ENCODE measurements at regions not wholly inside any gene's neighbourhood (a gene's known extent, or its start where the extent isn't known, plus 50 kb on each side); places are given as distances from the start of the nearest gene placed in this dataset.

DNA sequence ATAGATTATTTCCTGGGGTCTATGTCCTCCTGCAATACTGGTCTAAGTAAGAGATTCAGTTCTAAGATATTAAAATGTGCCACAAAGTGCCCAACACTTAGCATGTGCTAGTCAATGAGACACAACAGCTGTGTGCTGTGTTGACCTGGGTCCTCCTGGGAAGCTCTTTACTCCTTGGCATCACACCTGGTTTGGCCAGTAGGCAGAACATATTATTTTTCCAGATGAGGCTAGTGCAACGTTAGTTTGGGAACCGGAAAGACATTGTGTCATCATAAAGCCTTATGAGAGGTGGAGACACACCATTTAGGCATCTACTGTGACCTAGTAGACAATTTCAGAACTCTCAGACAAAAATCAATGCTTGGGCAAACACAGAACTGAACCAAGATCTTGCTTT, 197.8 kb downstream of the MID1IP1 start:
- Histone ChIP-seq H3K9me2 (no peaks in the 10 kb centered on the region), H3K27ac (ENCODE audit: low read depth in 2 of 2, low read length in 1 of 2) (no peak overlapping the region), H3F3A (replicated peaks; ENCODE audit: insufficient read depth) (no peaks in the 10 kb centered on the region), H3K36me3 (replicated peaks in 1 of 2; ENCODE audit: control insufficient read depth in 1 of 2, insufficient read depth in 2 of 2, low read length in 1 of 2) (no peaks in the 10 kb centered on the region), H3K9me3 (no peaks in the 10 kb centered on the region), H4K20me1 (ENCODE audit: insufficient read depth) (no peaks in the 10 kb centered on the region), H2AFZ (ENCODE audit: low read depth) (no peak overlapping the region), H3K9ac (no peak overlapping the region), H3K4me2 (no peak overlapping the region), H3K4me3 (ENCODE audit: low read depth in 2 of 2, low read length in 1 of 2) (no peak overlapping the region), H3K27me3 (ENCODE audit: insufficient read depth) (no peaks in the 10 kb centered on the region), H3K79me2 (ENCODE audit: insufficient read depth) (no peaks in the 10 kb centered on the region), H3K4me1 (ENCODE audit: control insufficient read depth in 1 of 2, insufficient read depth in 2 of 2, low read depth in 1 of 2, low read length in 1 of 2) (peaks cover 0 to 3% of the 10 kb centered on the region in 2 experiments; a peak in 2 of 4 replicates)
- DNase-seq = no peak
- WGBS (ENCODE audit: low lambda C conversion rate) = 35% methylated on average over 2 of the region's 2 CpGs
- TF ChIP-seq, protein P1, sequence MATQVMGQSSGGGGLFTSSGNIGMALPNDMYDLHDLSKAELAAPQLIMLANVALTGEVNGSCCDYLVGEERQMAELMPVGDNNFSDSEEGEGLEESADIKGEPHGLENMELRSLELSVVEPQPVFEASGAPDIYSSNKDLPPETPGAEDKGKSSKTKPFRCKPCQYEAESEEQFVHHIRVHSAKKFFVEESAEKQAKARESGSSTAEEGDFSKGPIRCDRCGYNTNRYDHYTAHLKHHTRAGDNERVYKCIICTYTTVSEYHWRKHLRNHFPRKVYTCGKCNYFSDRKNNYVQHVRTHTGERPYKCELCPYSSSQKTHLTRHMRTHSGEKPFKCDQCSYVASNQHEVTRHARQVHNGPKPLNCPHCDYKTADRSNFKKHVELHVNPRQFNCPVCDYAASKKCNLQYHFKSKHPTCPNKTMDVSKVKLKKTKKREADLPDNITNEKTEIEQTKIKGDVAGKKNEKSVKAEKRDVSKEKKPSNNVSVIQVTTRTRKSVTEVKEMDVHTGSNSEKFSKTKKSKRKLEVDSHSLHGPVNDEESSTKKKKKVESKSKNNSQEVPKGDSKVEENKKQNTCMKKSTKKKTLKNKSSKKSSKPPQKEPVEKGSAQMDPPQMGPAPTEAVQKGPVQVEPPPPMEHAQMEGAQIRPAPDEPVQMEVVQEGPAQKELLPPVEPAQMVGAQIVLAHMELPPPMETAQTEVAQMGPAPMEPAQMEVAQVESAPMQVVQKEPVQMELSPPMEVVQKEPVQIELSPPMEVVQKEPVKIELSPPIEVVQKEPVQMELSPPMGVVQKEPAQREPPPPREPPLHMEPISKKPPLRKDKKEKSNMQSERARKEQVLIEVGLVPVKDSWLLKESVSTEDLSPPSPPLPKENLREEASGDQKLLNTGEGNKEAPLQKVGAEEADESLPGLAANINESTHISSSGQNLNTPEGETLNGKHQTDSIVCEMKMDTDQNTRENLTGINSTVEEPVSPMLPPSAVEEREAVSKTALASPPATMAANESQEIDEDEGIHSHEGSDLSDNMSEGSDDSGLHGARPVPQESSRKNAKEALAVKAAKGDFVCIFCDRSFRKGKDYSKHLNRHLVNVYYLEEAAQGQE (IDR thresholded peaks at IDR 0.05; ENCODE audit: low read depth, low read length) = no peak
- TF ChIP-seq FOXJ3 (CRISPR knock-in tag; IDR thresholded peaks at IDR 0.05) (no peak), JUND (IDR thresholded peaks at IDR 0.05) (no peak), SMC3 (IDR thresholded peaks at IDR 0.05; ENCODE audit: low read depth, low read length) (no peak), MXI1 (IDR thresholded peaks at IDR 0.05; ENCODE audit: low read depth, low read length) (no peak), GATA2 (CRISPR knock-in tag; IDR thresholded peaks at IDR 0.05) (no peak), ELF1 (IDR thresholded peaks at IDR 0.05) (no peak), RXRA (IDR thresholded peaks at IDR 0.05; ENCODE audit: borderline replicate concordance, low read depth) (no peak), NFIC (IDR thresholded peaks at IDR 0.05; ENCODE audit: borderline replicate concordance) (no peak), TCF12 (IDR thresholded peaks at IDR 0.05) (no peak)
- TF ChIP-seq, protein P2, sequence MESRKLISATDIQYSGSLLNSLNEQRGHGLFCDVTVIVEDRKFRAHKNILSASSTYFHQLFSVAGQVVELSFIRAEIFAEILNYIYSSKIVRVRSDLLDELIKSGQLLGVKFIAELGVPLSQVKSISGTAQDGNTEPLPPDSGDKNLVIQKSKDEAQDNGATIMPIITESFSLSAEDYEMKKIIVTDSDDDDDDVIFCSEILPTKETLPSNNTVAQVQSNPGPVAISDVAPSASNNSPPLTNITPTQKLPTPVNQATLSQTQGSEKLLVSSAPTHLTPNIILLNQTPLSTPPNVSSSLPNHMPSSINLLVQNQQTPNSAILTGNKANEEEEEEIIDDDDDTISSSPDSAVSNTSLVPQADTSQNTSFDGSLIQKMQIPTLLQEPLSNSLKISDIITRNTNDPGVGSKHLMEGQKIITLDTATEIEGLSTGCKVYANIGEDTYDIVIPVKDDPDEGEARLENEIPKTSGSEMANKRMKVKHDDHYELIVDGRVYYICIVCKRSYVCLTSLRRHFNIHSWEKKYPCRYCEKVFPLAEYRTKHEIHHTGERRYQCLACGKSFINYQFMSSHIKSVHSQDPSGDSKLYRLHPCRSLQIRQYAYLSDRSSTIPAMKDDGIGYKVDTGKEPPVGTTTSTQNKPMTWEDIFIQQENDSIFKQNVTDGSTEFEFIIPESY (IDR thresholded peaks at IDR 0.05; ENCODE audit: borderline replicate concordance, low read depth) = no peak
- TF ChIP-seq, protein P3, sequence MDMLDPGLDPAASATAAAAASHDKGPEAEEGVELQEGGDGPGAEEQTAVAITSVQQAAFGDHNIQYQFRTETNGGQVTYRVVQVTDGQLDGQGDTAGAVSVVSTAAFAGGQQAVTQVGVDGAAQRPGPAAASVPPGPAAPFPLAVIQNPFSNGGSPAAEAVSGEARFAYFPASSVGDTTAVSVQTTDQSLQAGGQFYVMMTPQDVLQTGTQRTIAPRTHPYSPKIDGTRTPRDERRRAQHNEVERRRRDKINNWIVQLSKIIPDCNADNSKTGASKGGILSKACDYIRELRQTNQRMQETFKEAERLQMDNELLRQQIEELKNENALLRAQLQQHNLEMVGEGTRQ (IDR thresholded peaks at IDR 0.05; ENCODE audit: borderline replicate concordance, low read depth, low read length) = no peak
- TF ChIP-seq, protein P4, sequence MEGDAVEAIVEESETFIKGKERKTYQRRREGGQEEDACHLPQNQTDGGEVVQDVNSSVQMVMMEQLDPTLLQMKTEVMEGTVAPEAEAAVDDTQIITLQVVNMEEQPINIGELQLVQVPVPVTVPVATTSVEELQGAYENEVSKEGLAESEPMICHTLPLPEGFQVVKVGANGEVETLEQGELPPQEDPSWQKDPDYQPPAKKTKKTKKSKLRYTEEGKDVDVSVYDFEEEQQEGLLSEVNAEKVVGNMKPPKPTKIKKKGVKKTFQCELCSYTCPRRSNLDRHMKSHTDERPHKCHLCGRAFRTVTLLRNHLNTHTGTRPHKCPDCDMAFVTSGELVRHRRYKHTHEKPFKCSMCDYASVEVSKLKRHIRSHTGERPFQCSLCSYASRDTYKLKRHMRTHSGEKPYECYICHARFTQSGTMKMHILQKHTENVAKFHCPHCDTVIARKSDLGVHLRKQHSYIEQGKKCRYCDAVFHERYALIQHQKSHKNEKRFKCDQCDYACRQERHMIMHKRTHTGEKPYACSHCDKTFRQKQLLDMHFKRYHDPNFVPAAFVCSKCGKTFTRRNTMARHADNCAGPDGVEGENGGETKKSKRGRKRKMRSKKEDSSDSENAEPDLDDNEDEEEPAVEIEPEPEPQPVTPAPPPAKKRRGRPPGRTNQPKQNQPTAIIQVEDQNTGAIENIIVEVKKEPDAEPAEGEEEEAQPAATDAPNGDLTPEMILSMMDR (IDR thresholded peaks at IDR 0.05) = no peak
- TF ChIP-seq, protein P5, sequence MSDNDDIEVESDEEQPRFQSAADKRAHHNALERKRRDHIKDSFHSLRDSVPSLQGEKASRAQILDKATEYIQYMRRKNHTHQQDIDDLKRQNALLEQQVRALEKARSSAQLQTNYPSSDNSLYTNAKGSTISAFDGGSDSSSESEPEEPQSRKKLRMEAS (IDR thresholded peaks at IDR 0.05; ENCODE audit: low read depth) = no peak
- ChIA-PET POLR2A (no interaction called here), CTCF (interaction anchor here (1.6 kb wide), 1 partner anchor 150 kb away, joined by 7 read pairs; no protein-coding TSS in a partner anchor)
